ENCODE measurements at regions not wholly inside any gene's neighbourhood (a gene's known extent, or its start where the extent isn't known, plus 50 kb on each side); places are given as distances from the start of the nearest gene placed in this dataset.

- no peak overlapping the region for H4K8ac ChIP-seq (ENCODE audit: low read depth, low read length)
- H2BK5ac ChIP-seq (ENCODE audit: low read length) = no peak overlapping the region
- H3K4me3 ChIP-seq (ENCODE audit: low read length) = no peak overlapping the region
- no peak overlapping the region for H3K9ac ChIP-seq (ENCODE audit: low read length)
- H2BK120ac ChIP-seq (ENCODE audit: low read depth, low read length) = no peak overlapping the region
- H3K36me3 ChIP-seq (ENCODE audit: control insufficient read depth, insufficient read depth, low read length) = no peaks in the 10 kb centered on the region
- H3K27me3 ChIP-seq (ENCODE audit: insufficient read depth, low read length, poor library complexity) = no peaks in the 10 kb centered on the region
- H3K18ac ChIP-seq (ENCODE audit: low read length) = no peak overlapping the region
- no peak overlapping the region for H2BK15ac ChIP-seq (replicated peaks; ENCODE audit: low read depth)
- no peak for DNase-seq
- no peak overlapping the region for H2AK5ac ChIP-seq (ENCODE audit: low read length)
- H3K79me1 ChIP-seq (ENCODE audit: low read length) = no peaks in the 10 kb centered on the region
- peaks cover 2% of the 10 kb centered on the region for H3K4me1 ChIP-seq (ENCODE audit: control insufficient read depth, low read depth, low read length)
- no peak overlapping the region for H3K4ac ChIP-seq (ENCODE audit: low read depth, low read length)
- no peak overlapping the region for H3K23ac ChIP-seq (ENCODE audit: low read length)
- H3K4me2 ChIP-seq (ENCODE audit: low read length) = no peak overlapping the region
- H3K56ac ChIP-seq (ENCODE audit: low read length) = no peak overlapping the region
- no peak overlapping the region for H4K5ac ChIP-seq (ENCODE audit: low read length)
- no CpG with 5 or more reads among the region's 2 CpGs for WGBS (ENCODE audit: extremely low coverage, insufficient coverage, low lambda C conversion rate)
- no peak overlapping the region for H3K27ac ChIP-seq (ENCODE audit: low read depth, low read length)
- no peaks in the 10 kb centered on the region for H3K79me2 ChIP-seq (ENCODE audit: control insufficient read depth, insufficient read depth, low read length)
Measured at GRCh38 chr3:28590216-28590615, 241.6 kb upstream of the AZI2 start.

- no peak overlapping the region for H3K23ac ChIP-seq (ENCODE audit: low read length)
- H4K8ac ChIP-seq (ENCODE audit: low read depth, low read length) = no peak overlapping the region
- no peaks in the 10 kb centered on the region for H3K36me3 ChIP-seq (ENCODE audit: control insufficient read depth, insufficient read depth, low read length)
- H2BK120ac ChIP-seq (ENCODE audit: low read depth, low read length) = no peak overlapping the region
- H3K27me3 ChIP-seq (ENCODE audit: insufficient read depth, low read length, poor library complexity) = no peaks in the 10 kb centered on the region
- no peaks in the 10 kb centered on the region for H3K79me2 ChIP-seq (ENCODE audit: control insufficient read depth, insufficient read depth, low read length)
- H3K56ac ChIP-seq (ENCODE audit: low read length) = no peak overlapping the region
- H3K4ac ChIP-seq (ENCODE audit: low read depth, low read length) = no peak overlapping the region
- no peak overlapping the region for H3K27ac ChIP-seq (ENCODE audit: low read depth, low read length)
- no peak overlapping the region for H2AK5ac ChIP-seq (ENCODE audit: low read length)
- no peak overlapping the region for H3K4me3 ChIP-seq (ENCODE audit: low read length)
- H4K5ac ChIP-seq (ENCODE audit: low read length) = no peak overlapping the region
- no peak overlapping the region for H3K4me2 ChIP-seq (ENCODE audit: low read length)
- H3K9ac ChIP-seq (ENCODE audit: low read length) = no peak overlapping the region
- no peaks in the 10 kb centered on the region for H3K79me1 ChIP-seq (ENCODE audit: low read length)
- DNase-seq = no peak
- H3K4me1 ChIP-seq (ENCODE audit: control insufficient read depth, low read depth, low read length) = peaks cover 2% of the 10 kb centered on the region
- H2BK15ac ChIP-seq (replicated peaks; ENCODE audit: low read depth) = no peak overlapping the region
- no CpG with 5 or more reads among the region's 3 CpGs for WGBS (ENCODE audit: extremely low coverage, insufficient coverage, low lambda C conversion rate)
- H3K18ac ChIP-seq (ENCODE audit: low read length) = no peak overlapping the region
- no peak overlapping the region for H2BK5ac ChIP-seq (ENCODE audit: low read length)
Measured at GRCh38 chr3:28590860-28591259, 242.2 kb upstream of the AZI2 start.

- H2AK5ac ChIP-seq (ENCODE audit: low read length) = no peak overlapping the region
- DNase-seq = peak; percentile 26
- H2BK5ac ChIP-seq (ENCODE audit: low read length) = no peak overlapping the region
- H2BK15ac ChIP-seq (replicated peaks; ENCODE audit: low read depth) = no peak overlapping the region
- no peak overlapping the region for H3K4me3 ChIP-seq (ENCODE audit: low read length)
- H3K79me2 ChIP-seq (ENCODE audit: control insufficient read depth, insufficient read depth, low read length) = no peaks in the 10 kb centered on the region
- no peak overlapping the region for H4K8ac ChIP-seq (ENCODE audit: low read depth, low read length)
- H3K56ac ChIP-seq (ENCODE audit: low read length) = no peak overlapping the region
- no CpG with 5 or more reads among the region's 4 CpGs for WGBS (ENCODE audit: extremely low coverage, insufficient coverage, low lambda C conversion rate)
- H4K5ac ChIP-seq (ENCODE audit: low read length) = no peak overlapping the region
- no peak overlapping the region for H3K27ac ChIP-seq (ENCODE audit: low read depth, low read length)
- no peak overlapping the region for H2BK120ac ChIP-seq (ENCODE audit: low read depth, low read length)
- H3K4me1 ChIP-seq (ENCODE audit: control insufficient read depth, low read depth, low read length) = no peaks in the 10 kb centered on the region
- no peaks in the 10 kb centered on the region for H3K36me3 ChIP-seq (ENCODE audit: control insufficient read depth, insufficient read depth, low read length)
- no peak overlapping the region for H3K4ac ChIP-seq (ENCODE audit: low read depth, low read length)
- no peak overlapping the region for H3K18ac ChIP-seq (ENCODE audit: low read length)
- H3K79me1 ChIP-seq (ENCODE audit: low read length) = no peaks in the 10 kb centered on the region
- no peak overlapping the region for H3K9ac ChIP-seq (ENCODE audit: low read length)
- H3K23ac ChIP-seq (ENCODE audit: low read length) = no peak overlapping the region
- no peaks in the 10 kb centered on the region for H3K27me3 ChIP-seq (ENCODE audit: insufficient read depth, low read length, poor library complexity)
- H3K4me2 ChIP-seq (ENCODE audit: low read length) = no peak overlapping the region
Measured at GRCh38 chr3:28595372-28595771, 246.7 kb upstream of the AZI2 start.

GRCh38 chr3:28597452-28597851 lies 248.8 kb upstream of the AZI2 start:
- Histone ChIP-seq H2BK5ac (ENCODE audit: low read length) (no peak overlapping the region), H3K4ac (ENCODE audit: low read depth, low read length) (no peak overlapping the region), H3K9ac (ENCODE audit: low read length) (no peak overlapping the region), H2BK15ac (replicated peaks; ENCODE audit: low read depth) (no peak overlapping the region), H3K4me1 (ENCODE audit: control insufficient read depth, low read depth, low read length) (no peaks in the 10 kb centered on the region), H3K18ac (ENCODE audit: low read length) (no peak overlapping the region), H3K4me2 (ENCODE audit: low read length) (no peak overlapping the region), H3K4me3 (ENCODE audit: low read length) (no peak overlapping the region), H3K56ac (ENCODE audit: low read length) (no peak overlapping the region), H3K27me3 (ENCODE audit: insufficient read depth, low read length, poor library complexity) (no peaks in the 10 kb centered on the region), H3K36me3 (ENCODE audit: control insufficient read depth, insufficient read depth, low read length) (no peaks in the 10 kb centered on the region), H3K79me1 (ENCODE audit: low read length) (no peaks in the 10 kb centered on the region), H4K5ac (ENCODE audit: low read length) (no peak overlapping the region), H2AK5ac (ENCODE audit: low read length) (no peak overlapping the region), H3K79me2 (ENCODE audit: control insufficient read depth, insufficient read depth, low read length) (no peaks in the 10 kb centered on the region), H3K23ac (ENCODE audit: low read length) (no peak overlapping the region), H2BK120ac (ENCODE audit: low read depth, low read length) (no peak overlapping the region), H4K8ac (ENCODE audit: low read depth, low read length) (no peak overlapping the region), H3K27ac (ENCODE audit: low read depth, low read length) (no peak overlapping the region)
- WGBS (ENCODE audit: extremely low coverage, insufficient coverage, low lambda C conversion rate) = no CpG with 5 or more reads among the region's 6 CpGs
- DNase-seq = no peak

- Histone ChIP-seq H4K8ac (ENCODE audit: low read depth, low read length) (no peak overlapping the region), H3K79me1 (ENCODE audit: low read length) (no peaks in the 10 kb centered on the region), H3K23ac (ENCODE audit: low read length) (no peak overlapping the region), H2BK15ac (replicated peaks; ENCODE audit: low read depth) (no peak overlapping the region), H4K5ac (ENCODE audit: low read length) (peak overlapping the region; percentile 45), H3K56ac (ENCODE audit: low read length) (no peak overlapping the region), H2BK120ac (ENCODE audit: low read depth, low read length) (no peak overlapping the region), H3K18ac (ENCODE audit: low read length) (no peak overlapping the region), H3K4me3 (ENCODE audit: low read length) (no peak overlapping the region), H3K27me3 (ENCODE audit: insufficient read depth, low read length, poor library complexity) (no peaks in the 10 kb centered on the region), H3K4me2 (ENCODE audit: low read length) (no peak overlapping the region), H3K27ac (ENCODE audit: low read depth, low read length) (no peak overlapping the region), H2AK5ac (ENCODE audit: low read length) (no peak overlapping the region), H3K9ac (ENCODE audit: low read length) (no peak overlapping the region), H3K4ac (ENCODE audit: low read depth, low read length) (no peak overlapping the region), H3K4me1 (ENCODE audit: control insufficient read depth, low read depth, low read length) (no peaks in the 10 kb centered on the region), H2BK5ac (ENCODE audit: low read length) (no peak overlapping the region), H3K36me3 (ENCODE audit: control insufficient read depth, insufficient read depth, low read length) (no peaks in the 10 kb centered on the region), H3K79me2 (ENCODE audit: control insufficient read depth, insufficient read depth, low read length) (no peaks in the 10 kb centered on the region)
- WGBS (ENCODE audit: extremely low coverage, insufficient coverage, low lambda C conversion rate) = no CpG with 5 or more reads among the region's 4 CpGs
- DNase-seq = no peak
Measured at GRCh38 chr3:28598165-28598564, 249.5 kb upstream of the AZI2 start.

- Histone ChIP-seq H2AK5ac (ENCODE audit: low read length) (no peak overlapping the region), H3K56ac (ENCODE audit: low read length) (no peak overlapping the region), H3K79me1 (ENCODE audit: low read length) (no peaks in the 10 kb centered on the region), H3K4me1 (ENCODE audit: control insufficient read depth, low read depth, low read length) (no peaks in the 10 kb centered on the region), H2BK120ac (ENCODE audit: low read depth, low read length) (no peak overlapping the region), H3K36me3 (ENCODE audit: control insufficient read depth, insufficient read depth, low read length) (no peaks in the 10 kb centered on the region), H3K4me3 (ENCODE audit: low read length) (no peak overlapping the region), H3K9ac (ENCODE audit: low read length) (no peak overlapping the region), H3K4ac (ENCODE audit: low read depth, low read length) (no peak overlapping the region), H4K8ac (ENCODE audit: low read depth, low read length) (no peak overlapping the region), H2BK15ac (replicated peaks; ENCODE audit: low read depth) (no peak overlapping the region), H3K23ac (ENCODE audit: low read length) (no peak overlapping the region), H3K27me3 (ENCODE audit: insufficient read depth, low read length, poor library complexity) (no peaks in the 10 kb centered on the region), H3K79me2 (ENCODE audit: control insufficient read depth, insufficient read depth, low read length) (no peaks in the 10 kb centered on the region), H4K5ac (ENCODE audit: low read length) (no peak overlapping the region), H3K18ac (ENCODE audit: low read length) (no peak overlapping the region), H3K4me2 (ENCODE audit: low read length) (no peak overlapping the region), H3K27ac (ENCODE audit: low read depth, low read length) (no peak overlapping the region), H2BK5ac (ENCODE audit: low read length) (no peak overlapping the region)
- no CpG with 5 or more reads among the region's 4 CpGs for WGBS (ENCODE audit: extremely low coverage, insufficient coverage, low lambda C conversion rate)
- no peak for DNase-seq
Measured at GRCh38 chr3:28601291-28601690, 252.7 kb upstream of the AZI2 start.

All from mesendoderm (in vitro differentiated cells).